GM21825 (cell line): ENCODE measurements at regions not wholly inside any gene's neighbourhood (a gene's known extent, or its start where the extent isn't known, plus 50 kb on each side); places are given as distances from the start of the nearest gene placed in this dataset.
"Not testable (repeated sequence)": the region's sequence is repeated elsewhere in the genome, so short reads cannot be mapped to it uniquely, and the experiment has no call there.

Experiments used
- ATAC-seq: cut with Tn5 transposase; IDR thresholded peaks from one replicate; pipeline ENCODE4 v1.9.1; 2021; ENCODE audit warnings: mild to moderate bottlenecking, moderate library complexity; ENCODE audit not compliant: unreplicated experiment

DNA sequence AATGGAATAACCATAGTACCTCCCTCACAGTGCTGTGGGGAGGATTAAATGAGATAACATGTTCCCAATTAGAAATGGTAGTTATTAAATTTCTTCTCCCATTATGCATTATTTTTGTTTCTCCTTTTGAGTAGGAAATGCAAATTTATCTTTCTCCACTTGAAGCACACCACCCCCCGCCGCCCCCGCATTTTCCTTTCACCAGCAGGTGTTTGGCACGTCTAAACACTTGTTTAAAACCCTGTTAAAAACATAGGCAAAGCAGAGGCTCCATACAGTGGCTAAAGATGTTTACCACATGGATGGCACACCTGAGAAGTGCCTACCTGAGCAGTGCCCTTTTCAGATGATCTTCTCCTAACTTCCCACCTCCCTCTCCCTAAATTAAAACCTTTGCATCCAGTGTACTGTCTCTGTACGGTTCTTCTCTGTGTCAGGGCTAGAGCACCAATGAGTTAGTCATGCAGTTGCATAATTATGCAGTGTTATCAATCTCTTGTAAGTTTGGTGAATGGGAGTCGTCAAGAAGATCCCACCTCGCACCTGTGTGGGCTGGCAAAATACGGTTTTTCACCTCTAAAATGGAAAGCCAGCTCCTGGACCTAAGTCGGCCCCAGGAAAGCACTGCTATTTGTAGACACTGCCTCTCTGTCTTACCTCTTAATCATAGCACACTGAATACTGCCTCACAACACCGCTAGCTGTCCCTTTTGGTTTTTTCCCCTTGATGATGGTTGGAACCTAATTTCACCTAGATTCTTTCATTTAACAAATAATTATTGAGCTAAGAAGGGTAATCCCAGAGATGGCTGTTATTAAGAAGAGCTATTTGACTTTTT is 122.0 kb downstream of the CT47B1 start:
- no peak for ATAC-seq

DNA sequence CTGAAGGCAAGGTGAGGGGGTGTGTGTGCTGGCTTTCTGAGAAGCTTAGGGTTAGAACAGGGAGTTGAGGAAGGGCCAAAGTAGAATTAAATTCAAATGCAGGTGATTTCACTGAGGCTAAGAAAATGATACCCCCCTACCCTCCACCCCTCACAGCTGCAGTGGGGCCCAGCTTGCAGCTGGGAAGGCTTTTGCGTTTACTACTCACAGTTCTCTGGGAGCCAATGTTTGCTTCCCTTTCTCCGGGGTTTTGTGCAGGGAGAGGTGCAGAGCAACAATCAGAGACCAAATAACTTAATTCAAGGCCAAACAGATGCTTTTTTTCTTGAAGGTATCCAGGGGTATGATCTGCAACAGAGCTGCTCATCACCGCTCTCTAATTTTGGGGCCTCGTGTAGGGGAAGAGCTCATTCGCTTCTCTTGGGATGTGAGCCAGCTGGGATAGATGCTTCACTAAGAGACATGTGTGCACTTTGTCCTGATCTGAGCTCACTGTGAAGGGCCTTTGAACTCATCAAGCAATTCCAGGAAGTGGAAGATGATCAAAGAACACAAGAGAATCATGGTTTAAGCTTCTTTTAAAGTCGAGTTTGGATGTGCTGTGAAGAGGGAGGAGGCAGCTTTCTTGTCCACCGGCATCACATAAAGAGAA is 122.7 kb upstream of the C1GALT1C1 start:
- ATAC-seq = no peak

- ATAC-seq = no peak
These were observed 121.8 kb upstream of the C1GALT1C1 start for GRCh38 chrX:120751683-120752082.

GRCh38 chrX:120750381-120750780 is 120.5 kb upstream of the C1GALT1C1 start:
- ATAC-seq = no peak

- peak; percentile 92 for ATAC-seq
These were observed 119.4 kb upstream of the C1GALT1C1 start for GRCh38 chrX:120749141-120749846.

GRCh38 chrX:120746153-120746552 is 116.3 kb upstream of the C1GALT1C1 start:
- no peak for ATAC-seq

GRCh38 chrX:120742946-120743665 is 113.3 kb upstream of the C1GALT1C1 start:
- no peak for ATAC-seq

DNA sequence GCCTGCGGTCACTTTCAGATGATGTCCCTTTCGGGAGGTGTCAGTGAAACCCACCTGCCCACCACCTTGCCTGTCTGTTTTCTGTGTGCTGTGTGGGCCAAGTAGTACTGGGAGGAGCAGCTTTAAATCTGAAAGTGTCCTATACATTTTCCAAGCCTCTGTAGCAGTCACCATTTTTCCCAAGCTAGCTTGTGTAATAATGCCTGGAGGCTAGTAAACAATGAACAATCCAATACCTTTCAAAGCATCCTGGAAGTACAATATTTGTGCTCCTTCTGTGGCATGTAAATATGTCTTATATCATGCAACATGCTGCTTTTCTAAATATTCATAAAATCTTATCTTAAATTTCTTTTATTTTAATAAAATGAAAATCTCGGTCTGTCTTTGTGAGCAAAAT is 111.6 kb upstream of the C1GALT1C1 start:
- ATAC-seq = no peak

DNA sequence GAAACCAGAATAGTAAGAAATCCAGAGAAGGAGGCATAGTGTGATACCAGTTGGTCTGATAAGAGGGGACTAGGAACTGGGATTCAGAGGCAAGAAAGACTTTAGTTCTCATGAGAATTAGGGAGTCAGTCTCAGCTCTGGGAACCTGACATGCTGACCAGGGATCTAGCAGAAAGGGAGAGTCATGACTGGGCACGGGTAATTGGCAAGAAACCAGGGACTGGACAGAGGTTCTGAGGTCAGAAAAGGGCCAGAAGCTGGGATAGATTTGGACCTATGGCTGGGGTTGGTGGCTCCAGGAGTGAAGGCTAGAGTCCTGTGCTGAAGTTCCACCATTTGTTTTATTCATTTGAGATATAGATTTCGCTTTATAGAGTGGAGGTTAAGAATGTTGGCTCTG is 110.2 kb upstream of the C1GALT1C1 start:
- ATAC-seq = no peak

DNA sequence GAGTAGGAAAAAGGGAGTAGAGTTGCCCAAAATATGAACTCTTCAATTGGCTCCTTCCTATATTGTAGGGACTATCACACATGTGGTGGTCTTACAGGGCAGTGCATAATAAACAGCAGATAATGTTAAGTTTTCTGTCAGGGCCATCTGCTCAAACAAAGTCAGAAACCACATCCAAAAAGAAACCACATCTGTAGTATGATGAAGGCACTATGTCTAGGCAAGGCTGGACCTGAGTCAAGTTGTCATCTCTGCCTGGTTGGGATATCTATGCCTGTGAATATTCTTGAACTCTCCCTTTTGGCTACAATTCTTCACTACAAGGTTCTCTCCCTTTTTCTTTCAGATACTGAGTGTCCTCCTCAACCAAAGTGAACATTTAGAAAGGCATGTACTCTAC is 109.4 kb upstream of the C1GALT1C1 start:
- ATAC-seq = no peak

DNA sequence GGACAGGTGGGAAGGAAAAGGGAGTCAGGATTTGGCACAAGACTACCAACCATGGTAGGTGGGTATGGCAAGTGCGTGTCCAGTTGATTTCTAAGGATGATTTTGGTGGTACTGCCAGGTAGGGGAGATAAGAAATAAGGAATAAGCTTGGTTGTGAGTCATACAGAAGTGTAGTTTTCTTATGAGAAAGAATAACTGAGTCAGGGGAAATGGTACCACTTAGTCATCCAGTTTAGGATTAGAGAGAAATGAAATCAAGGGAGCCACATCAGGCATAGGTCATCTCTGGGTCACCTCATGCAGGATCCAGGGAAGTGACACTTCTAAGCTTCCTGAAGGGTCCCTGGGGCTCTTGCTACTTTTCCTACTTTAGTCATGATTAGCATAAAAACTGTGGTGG is 107.1 kb upstream of the C1GALT1C1 start:
- no peak for ATAC-seq

DNA sequence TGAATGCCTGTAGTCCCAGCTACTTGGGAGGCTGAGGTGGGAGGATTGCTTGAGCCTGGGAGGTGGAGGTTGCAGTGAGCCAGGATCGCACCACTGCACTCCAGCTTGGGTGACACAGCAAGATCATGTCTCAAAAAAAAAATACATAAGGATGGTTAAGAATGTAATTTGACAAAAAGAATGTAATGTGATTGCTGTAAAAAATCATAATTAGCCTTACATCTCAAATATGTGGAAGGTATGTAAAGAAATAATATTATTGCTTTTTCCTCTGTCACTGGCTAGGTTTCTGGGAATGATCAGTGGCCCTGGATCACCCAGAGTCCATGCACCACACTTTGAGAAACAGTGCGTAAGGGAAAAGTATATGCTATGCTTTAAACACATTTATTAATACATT is 106.1 kb upstream of the C1GALT1C1 start:
- no peak for ATAC-seq

DNA sequence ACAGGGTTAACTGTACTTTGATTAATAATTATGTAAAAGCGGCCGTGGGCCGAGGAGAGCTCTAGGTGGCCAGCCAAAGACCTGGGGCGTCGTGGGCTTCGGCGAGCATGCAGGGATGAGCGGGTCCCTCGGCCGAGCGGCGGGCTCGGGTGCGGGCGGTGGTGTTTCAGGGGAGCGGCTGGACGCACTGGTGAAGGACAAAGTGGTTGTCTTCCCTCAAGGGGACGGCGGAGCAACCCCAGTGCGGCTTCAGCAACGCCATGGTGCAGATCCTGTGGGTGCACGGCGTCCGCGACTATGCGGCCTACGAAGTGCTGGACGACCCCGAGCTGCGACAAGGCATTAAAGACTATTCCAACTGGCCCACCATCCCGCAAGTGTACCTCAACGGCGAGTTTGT is 103.0 kb upstream of the C1GALT1C1 start:
- ATAC-seq = no peak

GRCh38 chrX:120732461-120732860 is 102.6 kb upstream of the C1GALT1C1 start:
- no peak for ATAC-seq

GRCh38 chrX:120731386-120731785 is 101.5 kb upstream of the C1GALT1C1 start:
- ATAC-seq = no peak

- ATAC-seq = not testable (repeated sequence)
These were observed 99.8 kb upstream of the C1GALT1C1 start for GRCh38 chrX:120729506-120730255.

GRCh38 chrX:120727911-120728310 is 98.1 kb upstream of the C1GALT1C1 start:
- ATAC-seq = no peak

DNA sequence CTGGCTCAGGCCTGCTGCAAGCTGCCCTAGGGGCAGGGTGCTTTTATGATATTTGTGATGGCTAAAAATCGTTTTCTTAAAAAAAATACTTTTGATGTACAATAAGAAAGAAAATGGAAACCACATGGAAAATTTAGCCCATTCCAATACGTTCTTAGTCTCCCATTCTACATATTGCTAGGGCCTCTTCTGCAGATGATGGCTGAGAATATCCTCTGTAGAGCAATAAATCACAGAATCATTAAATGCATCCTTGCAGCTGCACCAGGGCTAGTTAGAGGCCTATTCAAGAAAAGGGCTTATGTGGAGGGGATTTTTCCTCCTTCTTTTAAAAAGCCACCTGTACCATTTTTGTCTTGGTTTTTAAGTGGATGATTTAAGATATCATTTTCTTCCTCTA is 97.6 kb upstream of the C1GALT1C1 start:
- no peak for ATAC-seq

DNA sequence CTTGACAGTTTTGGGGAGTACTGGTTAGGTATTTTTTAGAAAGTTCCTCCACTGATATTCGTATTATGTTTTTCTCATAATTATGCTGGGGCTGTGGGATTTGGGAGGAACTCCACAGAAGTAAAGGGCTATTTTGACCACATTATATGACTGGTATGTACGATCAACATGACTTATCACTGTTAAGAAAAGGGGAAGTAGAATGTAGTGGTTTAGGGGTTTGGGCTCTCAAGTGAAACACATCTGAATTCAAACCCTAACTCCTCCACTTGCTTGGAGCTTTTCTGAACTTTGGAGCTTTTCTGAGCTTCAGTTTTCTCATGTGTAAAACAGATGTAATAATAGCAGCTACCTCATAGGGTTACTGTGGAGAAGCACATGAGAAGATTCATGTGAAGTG is 96.4 kb upstream of the C1GALT1C1 start:
- peak; percentile 98 for ATAC-seq

GRCh38 chrX:120725874-120726273 is 96.0 kb upstream of the C1GALT1C1 start:
- ATAC-seq = no peak
